Subcutaneous abdominal adipose tissue (tissue), 5 donors: ENCODE measurements at regions not wholly inside any gene's neighbourhood (a gene's known extent, or its start where the extent isn't known, plus 50 kb on each side); places are given as distances from the start of the nearest gene placed in this dataset.

Experiments
- H3K27ac ChIP-seq: one replicate; pipeline ENCODE4 v1.7.0; 2013; ENCODE audit warnings: low read depth, mild to moderate bottlenecking, inconsistent platforms, low read length, moderate library complexity
- H3K27me3 ChIP-seq, 5 donors: one replicate each; pipeline ENCODE4 v1.7.0; 2013; ENCODE audit warnings: low read length in 5 of 5, inconsistent platforms in 1 of 5; ENCODE audit not compliant: control insufficient read depth in 5 of 5, insufficient read depth in 4 of 5
- H3K36me3 ChIP-seq, 5 donors: one replicate each; pipeline ENCODE4 v1.7.0; 2013; ENCODE audit warnings: low read length in 5 of 5; ENCODE audit not compliant: control insufficient read depth in 5 of 5, insufficient read depth in 5 of 5
- H3K4me1 ChIP-seq, 5 donors: one replicate each; pipeline ENCODE4 v1.7.0; 2013; ENCODE audit warnings: low read length in 5 of 5, mild to moderate bottlenecking in 3 of 5, moderate library complexity in 1 of 5; ENCODE audit not compliant: control insufficient read depth in 5 of 5, insufficient read depth in 5 of 5
- H3K4me3 ChIP-seq, 5 donors: one replicate each; pipeline ENCODE4 v1.7.0; 2013; ENCODE audit warnings: low read length in 5 of 5, low read depth in 1 of 5
- H3K9ac ChIP-seq, 5 donors: one replicate each; pipeline ENCODE4 v1.7.0; 2013; ENCODE audit warnings: low read length in 5 of 5, mild to moderate bottlenecking in 4 of 5, moderate library complexity in 3 of 5
- H3K9me3 ChIP-seq, 5 donors: one replicate each; pipeline ENCODE4 v1.7.0; 2013; ENCODE audit warnings: low read length in 5 of 5; ENCODE audit not compliant: control insufficient read depth in 5 of 5
- donor health status: healthy.
- donor health status: healthy.
- donor health status: healthy.
- donor health status: healthy.
- donor health status: healthy.

DNA sequence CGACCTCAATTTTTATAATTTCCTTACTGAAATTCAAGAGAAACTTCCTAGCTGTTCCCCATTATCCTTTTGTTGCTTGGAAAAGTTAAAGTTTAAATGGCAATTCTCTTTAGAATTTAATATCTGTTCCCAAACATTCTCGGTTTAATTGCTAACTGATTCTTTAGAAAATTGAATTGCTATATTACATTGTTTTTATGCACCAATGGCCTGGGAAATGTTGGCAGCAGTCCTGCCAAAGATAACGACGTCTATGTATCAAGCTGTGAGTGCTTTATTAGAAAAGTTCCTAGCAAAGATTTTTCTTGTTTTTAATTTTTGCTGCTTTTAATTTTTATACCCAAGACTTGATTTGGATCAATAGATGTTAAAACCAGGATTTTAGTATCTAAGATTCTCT is 167.8 kb upstream of the HDAC4 start:
- H3K27me3 ChIP-seq: peaks cover 0 to 26% (median 5%) of the 10 kb centered on the region in 5 donors
- H3K4me1 ChIP-seq: no peaks in the 10 kb centered on the region
- no peak overlapping the region for H3K27ac ChIP-seq
- no peak overlapping the region for H3K9ac ChIP-seq
- no peaks in the 10 kb centered on the region for H3K36me3 ChIP-seq
- no peak overlapping the region for H3K4me3 ChIP-seq
- no peaks in the 10 kb centered on the region for H3K9me3 ChIP-seq

DNA sequence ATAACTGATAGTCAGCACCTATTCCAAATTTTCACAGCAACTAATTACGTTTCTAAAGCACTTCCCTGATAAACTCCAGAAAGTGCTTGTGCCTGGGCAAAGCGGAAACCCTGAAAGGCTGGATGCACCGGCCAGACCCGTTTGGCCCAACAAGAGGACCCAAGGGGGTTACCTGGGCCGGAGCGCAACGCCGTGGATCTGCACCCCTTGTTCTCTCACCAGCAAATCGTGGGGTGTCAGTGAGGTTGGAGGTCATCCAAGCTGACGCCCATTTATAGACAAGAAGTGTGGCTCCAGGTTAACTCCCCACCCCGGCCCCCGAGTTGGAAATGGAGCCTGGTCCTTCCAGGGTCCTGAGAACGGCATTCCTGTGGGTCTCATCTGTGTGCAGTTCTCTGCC is 167.0 kb upstream of the HDAC4 start:
- H3K9ac ChIP-seq: no peak overlapping the region
- H3K9me3 ChIP-seq: no peaks in the 10 kb centered on the region
- no peaks in the 10 kb centered on the region for H3K4me1 ChIP-seq
- H3K27ac ChIP-seq: no peak overlapping the region
- H3K36me3 ChIP-seq: no peaks in the 10 kb centered on the region
- H3K27me3 ChIP-seq: peaks cover 0 to 26% (median 5%) of the 10 kb centered on the region in 5 donors
- no peak overlapping the region for H3K4me3 ChIP-seq

DNA sequence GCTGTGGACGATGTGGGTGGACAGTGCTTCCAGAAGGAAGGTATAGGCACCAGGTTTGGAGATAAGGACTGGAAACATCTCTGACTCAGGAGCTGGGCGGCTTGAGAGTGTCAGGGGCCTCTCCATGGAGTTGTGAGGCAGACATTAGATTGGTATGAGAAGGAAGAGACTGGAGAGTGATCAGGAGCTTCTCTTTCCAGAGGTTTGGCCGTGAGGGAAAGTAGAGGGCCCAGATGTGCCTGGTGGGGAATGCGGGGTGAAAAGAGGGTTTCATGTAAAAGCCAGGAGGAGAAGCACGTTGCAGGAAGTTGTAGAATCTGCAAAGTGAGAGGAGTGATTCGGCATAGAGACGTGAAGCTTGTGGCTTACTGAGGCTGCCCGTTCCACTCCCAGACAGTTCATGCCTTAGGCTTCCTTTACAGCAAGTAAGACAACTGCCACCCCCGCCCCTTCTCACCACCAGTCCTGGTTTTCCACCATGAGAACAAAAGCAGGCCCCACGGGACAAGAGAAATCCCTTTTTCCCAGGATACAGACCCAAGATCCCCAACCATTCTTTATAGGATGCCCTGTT is 166.3 kb upstream of the HDAC4 start:
- Histone ChIP-seq H3K27ac (no peak overlapping the region), H3K4me3 (no peak overlapping the region), H3K27me3 (peaks cover 0 to 26% (median 5%) of the 10 kb centered on the region in 5 donors)

DNA sequence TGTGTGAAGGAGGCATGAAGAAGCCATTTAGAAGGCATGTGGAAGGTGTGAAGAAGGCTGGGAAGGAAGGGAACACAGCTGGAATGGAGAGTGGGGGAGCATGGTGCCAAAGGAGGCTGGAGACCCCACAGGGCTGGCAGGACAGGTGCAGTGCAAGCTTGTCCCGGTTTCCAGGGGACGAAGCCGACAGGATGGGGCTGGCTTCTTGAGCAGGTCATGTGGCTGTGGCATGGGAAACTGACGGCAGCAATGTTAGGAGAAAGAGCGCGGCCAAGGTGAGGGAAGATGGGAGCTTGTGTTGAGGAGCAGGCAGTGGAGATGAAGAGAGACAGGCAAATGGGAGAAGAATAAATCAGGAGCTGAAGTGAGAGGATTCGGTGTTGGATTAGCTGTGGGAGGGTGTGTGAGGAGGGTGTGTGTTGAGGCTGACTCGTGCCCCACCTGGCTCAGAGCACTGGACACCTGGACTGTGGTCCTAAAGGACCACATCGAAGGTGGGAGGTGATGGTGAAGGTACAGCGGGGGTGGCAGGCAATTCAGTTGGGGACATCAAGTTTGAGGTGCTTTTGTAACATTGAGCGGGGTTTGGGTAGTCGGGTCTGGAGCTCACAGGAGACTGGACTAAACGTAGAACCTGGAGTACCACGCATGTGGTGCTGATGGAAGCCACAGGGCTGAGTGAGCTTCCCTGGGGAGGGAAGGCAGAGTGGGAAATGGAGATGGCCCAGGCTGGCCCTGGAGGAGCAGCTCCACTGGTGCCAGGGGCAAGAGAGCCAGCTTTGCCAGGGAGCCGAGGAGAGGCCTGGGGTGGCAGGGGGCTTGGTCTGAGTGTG is 165.6 kb upstream of the HDAC4 start:
- peaks cover under 1 to 6% (median 3%) of the 10 kb centered on the region in 5 donors for H3K4me1 ChIP-seq
- no peaks in the 10 kb centered on the region for H3K36me3 ChIP-seq
- no peak overlapping the region for H3K27ac ChIP-seq
- peaks cover 0 to 26% (median 5%) of the 10 kb centered on the region in 5 donors for H3K27me3 ChIP-seq
- H3K4me3 ChIP-seq: no peak overlapping the region
- no peaks in the 10 kb centered on the region for H3K9me3 ChIP-seq
- H3K9ac ChIP-seq: no peak overlapping the region

More for the DNA sequence above, 166.3 kb upstream of the HDAC4 start:
- Histone ChIP-seq H3K9me3 (no peaks in the 10 kb centered on the region), H3K4me1 (no peaks in the 10 kb centered on the region), H3K9ac (no peak overlapping the region), H3K36me3 (no peaks in the 10 kb centered on the region)

DNA sequence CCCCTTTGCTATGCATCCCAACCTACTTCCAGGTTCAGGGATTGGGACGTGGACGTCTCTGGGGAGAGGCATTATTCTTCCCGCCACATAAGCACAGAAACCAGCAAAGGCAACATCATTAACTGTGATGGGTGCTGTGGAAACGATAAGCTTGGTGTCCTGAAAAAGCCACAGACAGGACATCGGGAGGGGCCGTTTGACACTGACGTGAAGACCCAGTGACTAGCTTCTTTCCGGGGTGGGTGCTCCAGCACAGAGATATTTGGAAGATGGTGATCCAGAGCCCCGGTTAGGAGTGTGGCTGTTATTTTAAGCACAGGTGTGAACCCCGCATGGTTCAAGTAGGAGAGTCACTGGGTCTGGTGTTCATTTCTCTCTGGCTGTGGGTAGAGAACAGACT is 163.8 kb upstream of the HDAC4 start:
- Histone ChIP-seq H3K4me3 (no peak overlapping the region), H3K27ac (no peak overlapping the region), H3K27me3 (peaks cover 0 to 18% (median 2%) of the 10 kb centered on the region in 5 donors), H3K9ac (no peak overlapping the region), H3K4me1 (peaks cover 1 to 7% (median 5%) of the 10 kb centered on the region in 5 donors), H3K36me3 (no peaks in the 10 kb centered on the region), H3K9me3 (no peaks in the 10 kb centered on the region)

DNA sequence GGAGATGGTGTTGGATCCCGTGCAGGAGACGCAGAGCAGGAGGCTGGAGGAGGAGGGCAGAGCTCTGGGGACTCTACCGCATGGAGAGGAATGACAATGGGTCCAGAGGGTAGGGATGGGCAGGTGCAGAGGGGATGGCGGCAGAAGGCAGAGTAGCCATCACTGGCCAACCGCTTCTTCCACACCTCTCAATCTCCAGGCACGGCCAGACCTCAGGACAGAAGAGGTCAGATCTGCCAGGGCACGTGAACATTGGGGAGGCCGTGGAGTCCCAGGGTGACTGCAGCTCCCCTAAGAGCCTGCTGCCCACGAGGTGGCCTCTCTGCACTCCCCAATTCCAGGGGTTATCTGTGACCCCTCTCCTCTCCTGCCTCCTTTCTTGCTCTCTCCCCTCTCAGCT is 162.7 kb upstream of the HDAC4 start:
- Histone ChIP-seq H3K4me1 (peaks cover 1 to 7% (median 5%) of the 10 kb centered on the region in 5 donors), H3K27me3 (peaks cover 0 to 15% (median 2%) of the 10 kb centered on the region in 5 donors), H3K27ac (no peak overlapping the region), H3K9me3 (no peaks in the 10 kb centered on the region), H3K36me3 (no peaks in the 10 kb centered on the region), H3K9ac (no peak overlapping the region), H3K4me3 (no peak overlapping the region)

DNA sequence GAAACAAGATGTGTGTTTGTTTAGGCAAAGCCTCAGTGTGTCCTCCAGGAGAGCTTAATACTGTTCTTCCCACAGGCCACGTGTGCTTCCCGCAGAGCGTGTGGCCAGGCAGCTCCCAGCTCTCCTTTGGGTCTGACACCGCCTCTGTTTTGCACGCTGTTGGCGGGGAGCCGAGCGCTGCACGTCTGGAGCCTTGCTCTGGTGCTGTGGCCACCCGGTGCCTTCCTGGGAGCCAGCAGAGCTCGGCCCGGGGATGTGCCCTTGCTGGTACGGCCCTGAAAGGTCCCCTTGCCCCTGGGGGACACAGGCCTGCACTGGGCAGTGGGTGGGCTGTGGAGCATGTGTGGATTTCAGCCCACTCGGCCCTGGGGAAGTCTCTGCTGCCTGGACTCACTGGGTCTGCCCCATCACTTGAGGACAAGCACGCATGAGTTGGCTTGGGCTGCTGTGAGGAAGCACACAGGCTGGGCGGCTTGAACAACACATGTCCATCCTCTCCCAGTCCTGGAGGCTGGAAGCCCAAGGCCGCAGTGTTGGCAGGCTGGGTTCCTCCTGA is 160.7 kb upstream of the HDAC4 start:
- H3K4me1 ChIP-seq: peaks cover 1 to 7% (median 5%) of the 10 kb centered on the region in 5 donors
- no peak overlapping the region for H3K27ac ChIP-seq
- no peak overlapping the region for H3K4me3 ChIP-seq
- no peak overlapping the region for H3K9ac ChIP-seq
- H3K36me3 ChIP-seq: no peaks in the 10 kb centered on the region
- no peaks in the 10 kb centered on the region for H3K9me3 ChIP-seq
- peaks cover 0 to 15% (median 2%) of the 10 kb centered on the region in 5 donors for H3K27me3 ChIP-seq

DNA sequence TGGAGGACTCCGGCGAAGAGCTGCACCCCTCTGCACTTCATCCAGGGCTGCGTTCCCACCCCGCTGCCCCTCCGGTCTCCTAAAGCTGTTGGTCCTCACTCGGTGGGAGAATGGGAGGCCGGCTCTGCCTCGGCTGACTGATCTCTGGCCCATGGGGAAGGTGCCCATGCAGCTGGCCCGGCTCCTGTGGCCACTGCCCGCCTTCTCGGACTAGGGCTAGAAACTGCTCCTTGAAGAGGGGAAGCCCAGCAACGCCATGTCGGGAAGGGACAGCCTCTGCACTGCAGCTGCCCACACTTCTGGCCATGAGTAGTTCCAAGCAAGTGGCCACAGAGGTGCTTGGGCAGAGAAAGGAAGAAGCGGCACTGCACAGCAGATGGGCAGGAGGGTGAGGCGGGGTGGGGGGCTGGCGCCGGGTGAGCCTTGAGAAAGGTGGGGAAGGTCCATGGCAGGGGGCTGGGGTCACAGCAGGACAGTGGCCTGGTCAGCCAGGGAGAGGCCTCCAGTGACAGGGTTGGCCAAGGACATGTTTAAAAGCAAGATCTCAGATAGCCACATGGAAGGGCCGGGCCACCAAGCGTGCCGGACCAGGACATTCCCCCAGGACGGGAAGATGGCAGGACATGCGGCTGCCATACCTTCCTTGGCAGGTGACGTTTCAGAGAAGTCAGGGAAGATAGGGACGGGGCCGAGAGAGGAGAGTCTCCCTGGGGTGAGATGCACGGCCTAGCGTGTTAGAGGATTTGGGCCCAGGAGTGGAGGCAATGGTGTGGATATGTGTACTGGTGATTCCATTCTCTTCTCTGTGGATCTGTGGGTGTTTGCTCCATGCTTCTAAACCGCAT is 158.8 kb upstream of the HDAC4 start:
- peaks cover 0 to 11% (median 2%) of the 10 kb centered on the region in 5 donors for H3K27me3 ChIP-seq
- no peak overlapping the region for H3K9ac ChIP-seq
- no peaks in the 10 kb centered on the region for H3K9me3 ChIP-seq
- no peaks in the 10 kb centered on the region for H3K36me3 ChIP-seq
- H3K27ac ChIP-seq: no peak overlapping the region
- no peak overlapping the region for H3K4me3 ChIP-seq
- peaks cover 1 to 7% (median 5%) of the 10 kb centered on the region in 5 donors for H3K4me1 ChIP-seq

DNA sequence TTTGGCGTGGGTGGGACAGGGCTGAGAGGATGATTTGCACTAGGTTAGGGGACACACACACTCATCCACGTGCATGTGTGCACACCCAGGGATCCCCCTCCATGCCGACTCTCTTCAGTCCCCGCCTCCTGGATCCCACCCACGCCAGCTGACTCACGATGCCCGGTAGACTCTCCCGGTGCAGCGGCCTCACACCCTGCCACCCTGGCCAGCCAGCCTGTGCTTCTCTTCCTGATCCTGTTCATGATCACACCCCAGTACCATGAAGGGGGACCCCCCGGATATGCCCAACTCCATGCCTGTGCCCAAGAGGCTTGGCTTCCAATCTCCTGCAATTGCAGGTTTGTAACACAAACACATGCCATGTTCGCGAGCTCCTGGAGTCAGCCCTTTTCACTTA is 157.8 kb upstream of the HDAC4 start:
- Histone ChIP-seq H3K4me3 (no peak overlapping the region), H3K4me1 (peaks cover 1 to 7% (median 5%) of the 10 kb centered on the region in 5 donors), H3K9ac (no peak overlapping the region), H3K27ac (no peak overlapping the region), H3K36me3 (no peaks in the 10 kb centered on the region), H3K9me3 (no peaks in the 10 kb centered on the region), H3K27me3 (peaks cover 0 to 8% (median 6%) of the 10 kb centered on the region in 5 donors)
